ENCODE measurements at regions not wholly inside any gene's neighbourhood (a gene's known extent, or its start where the extent isn't known, plus 50 kb on each side); places are given as distances from the start of the nearest gene placed in this dataset.

- no peak for ATAC-seq (ENCODE audit: low FRiP score)
- intact Hi-C loops (cut with DNase I), result no loop called here
- WGBS, 2 donors, result 31 to 32% methylated on average over 1 of the region's 1 CpG
- Histone ChIP-seq H3K9me3 (ENCODE audit: control insufficient read depth, low read length) (peaks cover 2% of the 10 kb centered on the region), H3K36me3 (ENCODE audit: control insufficient read depth in 1 of 2, insufficient read depth in 2 of 2, low read length in 1 of 2) (no peaks in the 10 kb centered on the region), H3K4me1 (ENCODE audit: control insufficient read depth in 1 of 2, insufficient read depth in 2 of 2, low read length in 2 of 2) (no peaks in the 10 kb centered on the region), H3K27ac (ENCODE audit: low read depth in 1 of 2, low read length in 2 of 2) (no peak overlapping the region), H3K4me3 (ENCODE audit: low read length in 2 of 2) (no peak overlapping the region), H3K27me3 (ENCODE audit: control insufficient read depth in 1 of 2, insufficient read depth in 2 of 2, low read length in 1 of 2) (no peaks in the 10 kb centered on the region)
- no peak for DNase-seq
Measured at GRCh38 chr4:169861593-169861992, 103.8 kb upstream of the HPF1 start.

GRCh38 chr4:169859366-169860216 is 101.8 kb upstream of the HPF1 start:
- H3K9me3 ChIP-seq (ENCODE audit: control insufficient read depth, low read length), result peaks cover 2% of the 10 kb centered on the region
- DNase-seq, result no peak
- H3K27ac ChIP-seq (ENCODE audit: low read depth in 1 of 2, low read length in 2 of 2), result no peak overlapping the region
- H3K4me1 ChIP-seq (ENCODE audit: control insufficient read depth in 1 of 2, insufficient read depth in 2 of 2, low read length in 2 of 2), result no peaks in the 10 kb centered on the region
- 77 to 80% methylated on average over 14 of the region's 14 CpGs for WGBS, 2 donors
- intact Hi-C loops (cut with DNase I), result no loop called here
- no peaks in the 10 kb centered on the region for H3K36me3 ChIP-seq (ENCODE audit: control insufficient read depth in 1 of 2, insufficient read depth in 2 of 2, low read length in 1 of 2)
- no peaks in the 10 kb centered on the region for H3K27me3 ChIP-seq (ENCODE audit: control insufficient read depth in 1 of 2, insufficient read depth in 2 of 2, low read length in 1 of 2)
- ATAC-seq (ENCODE audit: low FRiP score), result no peak
- no peak overlapping the region for H3K4me3 ChIP-seq (ENCODE audit: low read length in 2 of 2)

- no peaks in the 10 kb centered on the region for H3K4me1 ChIP-seq (ENCODE audit: control insufficient read depth in 1 of 2, insufficient read depth in 2 of 2, low read length in 2 of 2)
- no peak overlapping the region for H3K4me3 ChIP-seq (ENCODE audit: low read length in 2 of 2)
- ATAC-seq (ENCODE audit: low FRiP score), result no peak
- intact Hi-C loops (cut with DNase I), result no loop called here
- no peaks in the 10 kb centered on the region for H3K9me3 ChIP-seq (ENCODE audit: control insufficient read depth, low read length)
- DNase-seq, result no peak
- H3K27ac ChIP-seq (ENCODE audit: low read depth in 1 of 2, low read length in 2 of 2), result no peak overlapping the region
- WGBS, 2 donors, result 52 to 54% methylated on average over 3 of the region's 3 CpGs
- no peaks in the 10 kb centered on the region for H3K27me3 ChIP-seq (ENCODE audit: control insufficient read depth in 1 of 2, insufficient read depth in 2 of 2, low read length in 1 of 2)
- H3K36me3 ChIP-seq (ENCODE audit: control insufficient read depth in 1 of 2, insufficient read depth in 2 of 2, low read length in 1 of 2), result no peaks in the 10 kb centered on the region
Measured at GRCh38 chr4:169854090-169854489, 96.3 kb upstream of the HPF1 start.

GRCh38 chr4:169852481-169852880 is 94.7 kb upstream of the HPF1 start:
- intact Hi-C loops (cut with DNase I), result no loop called here
- no peak for ATAC-seq (ENCODE audit: low FRiP score)
- no peak overlapping the region for H3K4me3 ChIP-seq (ENCODE audit: low read length in 2 of 2)

GRCh38 chr4:169851750-169852149 is 94.0 kb upstream of the HPF1 start:
- intact Hi-C loops (cut with DNase I), result no loop called here
- no peak for DNase-seq
- Histone ChIP-seq H3K4me3 (ENCODE audit: low read length in 2 of 2) (no peak overlapping the region), H3K27me3 (ENCODE audit: control insufficient read depth in 1 of 2, insufficient read depth in 2 of 2, low read length in 1 of 2) (no peaks in the 10 kb centered on the region), H3K4me1 (ENCODE audit: control insufficient read depth in 1 of 2, insufficient read depth in 2 of 2, low read length in 2 of 2) (no peaks in the 10 kb centered on the region), H3K27ac (ENCODE audit: low read depth in 1 of 2, low read length in 2 of 2) (no peak overlapping the region), H3K9me3 (ENCODE audit: control insufficient read depth, low read length) (no peaks in the 10 kb centered on the region), H3K36me3 (ENCODE audit: control insufficient read depth in 1 of 2, insufficient read depth in 2 of 2, low read length in 1 of 2) (no peaks in the 10 kb centered on the region)
- 98% methylated on average over 3 of the region's 3 CpGs for WGBS, 2 donors
- ATAC-seq (ENCODE audit: low FRiP score), result no peak

More at GRCh38 chr4:169852481-169852880, 94.7 kb upstream of the HPF1 start:
- H3K9me3 ChIP-seq (ENCODE audit: control insufficient read depth, low read length), result no peaks in the 10 kb centered on the region
- H3K4me1 ChIP-seq (ENCODE audit: control insufficient read depth in 1 of 2, insufficient read depth in 2 of 2, low read length in 2 of 2), result no peaks in the 10 kb centered on the region
- H3K36me3 ChIP-seq (ENCODE audit: control insufficient read depth in 1 of 2, insufficient read depth in 2 of 2, low read length in 1 of 2), result no peaks in the 10 kb centered on the region
- no peaks in the 10 kb centered on the region for H3K27me3 ChIP-seq (ENCODE audit: control insufficient read depth in 1 of 2, insufficient read depth in 2 of 2, low read length in 1 of 2)
- no peak overlapping the region for H3K27ac ChIP-seq (ENCODE audit: low read depth in 1 of 2, low read length in 2 of 2)
- DNase-seq, result no peak

- 47 to 53% methylated on average over 2 of the region's 2 CpGs for WGBS, 2 donors
- H3K36me3 ChIP-seq (ENCODE audit: control insufficient read depth in 1 of 2, insufficient read depth in 2 of 2, low read length in 1 of 2), result no peaks in the 10 kb centered on the region
- intact Hi-C loops (cut with DNase I), result no loop called here
Measured at GRCh38 chr4:169849456-169849855, 91.7 kb upstream of the HPF1 start.

GRCh38 chr4:169848018-169848417 is 90.3 kb upstream of the HPF1 start:
- 60 to 61% methylated on average over 5 of the region's 5 CpGs for WGBS, 2 donors
- H3K4me1 ChIP-seq (ENCODE audit: control insufficient read depth in 1 of 2, insufficient read depth in 2 of 2, low read length in 2 of 2), result no peaks in the 10 kb centered on the region

More at GRCh38 chr4:169849456-169849855, 91.7 kb upstream of the HPF1 start:
- Histone ChIP-seq H3K27me3 (ENCODE audit: control insufficient read depth in 1 of 2, insufficient read depth in 2 of 2, low read length in 1 of 2) (no peaks in the 10 kb centered on the region), H3K9me3 (ENCODE audit: control insufficient read depth, low read length) (no peaks in the 10 kb centered on the region), H3K4me1 (ENCODE audit: control insufficient read depth in 1 of 2, insufficient read depth in 2 of 2, low read length in 2 of 2) (no peaks in the 10 kb centered on the region), H3K27ac (ENCODE audit: low read depth in 1 of 2, low read length in 2 of 2) (no peak overlapping the region), H3K4me3 (ENCODE audit: low read length in 2 of 2) (no peak overlapping the region)
- ATAC-seq (ENCODE audit: low FRiP score), result no peak
- DNase-seq, result no peak

GRCh38 chr4:169847171-169847570 is 89.4 kb upstream of the HPF1 start:
- Histone ChIP-seq H3K9me3 (ENCODE audit: control insufficient read depth, low read length) (no peaks in the 10 kb centered on the region), H3K27me3 (ENCODE audit: control insufficient read depth in 1 of 2, insufficient read depth in 2 of 2, low read length in 1 of 2) (no peaks in the 10 kb centered on the region), H3K27ac (ENCODE audit: low read depth in 1 of 2, low read length in 2 of 2) (no peak overlapping the region), H3K36me3 (ENCODE audit: control insufficient read depth in 1 of 2, insufficient read depth in 2 of 2, low read length in 1 of 2) (no peaks in the 10 kb centered on the region), H3K4me1 (ENCODE audit: control insufficient read depth in 1 of 2, insufficient read depth in 2 of 2, low read length in 2 of 2) (no peaks in the 10 kb centered on the region), H3K4me3 (ENCODE audit: low read length in 2 of 2) (no peak overlapping the region)
- WGBS, 2 donors, result 57 to 59% methylated on average over 3 of the region's 3 CpGs
- intact Hi-C loops (cut with DNase I), result no loop called here
- ATAC-seq (ENCODE audit: low FRiP score) (no peak), DNase-seq (no peak)

More at GRCh38 chr4:169848018-169848417, 90.3 kb upstream of the HPF1 start:
- H3K9me3 ChIP-seq (ENCODE audit: control insufficient read depth, low read length), result no peaks in the 10 kb centered on the region
- no peaks in the 10 kb centered on the region for H3K27me3 ChIP-seq (ENCODE audit: control insufficient read depth in 1 of 2, insufficient read depth in 2 of 2, low read length in 1 of 2)
- DNase-seq (no peak), ATAC-seq (ENCODE audit: low FRiP score) (no peak)
- H3K27ac ChIP-seq (ENCODE audit: low read depth in 1 of 2, low read length in 2 of 2), result no peak overlapping the region
- intact Hi-C loops (cut with DNase I), result no loop called here
- H3K36me3 ChIP-seq (ENCODE audit: control insufficient read depth in 1 of 2, insufficient read depth in 2 of 2, low read length in 1 of 2), result no peaks in the 10 kb centered on the region
- H3K4me3 ChIP-seq (ENCODE audit: low read length in 2 of 2), result no peak overlapping the region

GRCh38 chr4:169846396-169846795 is 88.7 kb upstream of the HPF1 start:
- no peaks in the 10 kb centered on the region for H3K4me1 ChIP-seq (ENCODE audit: control insufficient read depth in 1 of 2, insufficient read depth in 2 of 2, low read length in 2 of 2)
- no peak overlapping the region for H3K27ac ChIP-seq (ENCODE audit: low read depth in 1 of 2, low read length in 2 of 2)
- H3K4me3 ChIP-seq (ENCODE audit: low read length in 2 of 2), result no peak overlapping the region
- DNase-seq (no peak), ATAC-seq (ENCODE audit: low FRiP score) (no peak)
- H3K27me3 ChIP-seq (ENCODE audit: control insufficient read depth in 1 of 2, insufficient read depth in 2 of 2, low read length in 1 of 2), result no peaks in the 10 kb centered on the region
- WGBS, 2 donors, result 68 to 72% methylated on average over 2 of the region's 2 CpGs
- no peaks in the 10 kb centered on the region for H3K36me3 ChIP-seq (ENCODE audit: control insufficient read depth in 1 of 2, insufficient read depth in 2 of 2, low read length in 1 of 2)
- intact Hi-C loops (cut with DNase I), result no loop called here
- no peaks in the 10 kb centered on the region for H3K9me3 ChIP-seq (ENCODE audit: control insufficient read depth, low read length)

All from aorta (tissue), 5 donors.